HFF-Myc (cell line): ENCODE measurements at regions not wholly inside any gene's neighbourhood (a gene's known extent, or its start where the extent isn't known, plus 50 kb on each side); places are given as distances from the start of the nearest gene placed in this dataset.
"Not testable (repeated sequence)": the region's sequence is repeated elsewhere in the genome, so short reads cannot be mapped to it uniquely, and the experiment has no call there.

Source experiments
- DNase-seq: peaks from one replicate; pipeline ENCODE4 v3.0.0-alpha.2; 2011; ENCODE audit warnings: low read depth; ENCODE audit errors: extremely low read depth
- H3K4me3 ChIP-seq: replicated peaks from 2 replicates; pipeline ENCODE4 v1.5.1; 2011; ENCODE audit warnings: low read depth, mild to moderate bottlenecking, control low read depth, low read length
- TF ChIP-seq, protein P1 (sequence below): IDR thresholded peaks from 2 replicates; pipeline ENCODE4 v1.5.1; 2012; ENCODE audit warnings: mild to moderate bottlenecking, low read depth, low read length, control low read depth; ENCODE audit errors: missing control alignments

- TF ChIP-seq, protein P1, sequence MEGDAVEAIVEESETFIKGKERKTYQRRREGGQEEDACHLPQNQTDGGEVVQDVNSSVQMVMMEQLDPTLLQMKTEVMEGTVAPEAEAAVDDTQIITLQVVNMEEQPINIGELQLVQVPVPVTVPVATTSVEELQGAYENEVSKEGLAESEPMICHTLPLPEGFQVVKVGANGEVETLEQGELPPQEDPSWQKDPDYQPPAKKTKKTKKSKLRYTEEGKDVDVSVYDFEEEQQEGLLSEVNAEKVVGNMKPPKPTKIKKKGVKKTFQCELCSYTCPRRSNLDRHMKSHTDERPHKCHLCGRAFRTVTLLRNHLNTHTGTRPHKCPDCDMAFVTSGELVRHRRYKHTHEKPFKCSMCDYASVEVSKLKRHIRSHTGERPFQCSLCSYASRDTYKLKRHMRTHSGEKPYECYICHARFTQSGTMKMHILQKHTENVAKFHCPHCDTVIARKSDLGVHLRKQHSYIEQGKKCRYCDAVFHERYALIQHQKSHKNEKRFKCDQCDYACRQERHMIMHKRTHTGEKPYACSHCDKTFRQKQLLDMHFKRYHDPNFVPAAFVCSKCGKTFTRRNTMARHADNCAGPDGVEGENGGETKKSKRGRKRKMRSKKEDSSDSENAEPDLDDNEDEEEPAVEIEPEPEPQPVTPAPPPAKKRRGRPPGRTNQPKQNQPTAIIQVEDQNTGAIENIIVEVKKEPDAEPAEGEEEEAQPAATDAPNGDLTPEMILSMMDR, result no peak
- no peak overlapping the region for H3K4me3 ChIP-seq
- DNase-seq, result no peak
Observed at GRCh38 chr13:44051405-44051804, 171.7 kb downstream of the LACC1 start.

- DNase-seq, result no peak
- H3K4me3 ChIP-seq, result no peak overlapping the region
- TF ChIP-seq, protein P1, result no peak
Observed at GRCh38 chr13:44051918-44052675, 172.4 kb downstream of the LACC1 start.

- H3K4me3 ChIP-seq, result no peak overlapping the region
- DNase-seq, result no peak
- TF ChIP-seq, protein P1, result no peak
Observed at GRCh38 chr13:44052780-44053184, 173.1 kb downstream of the LACC1 start.

- no peak overlapping the region for H3K4me3 ChIP-seq
- TF ChIP-seq, protein P1, result no peak
- no peak for DNase-seq
Observed at GRCh38 chr13:44053208-44053607, 173.5 kb downstream of the LACC1 start.

- H3K4me3 ChIP-seq, result no peak overlapping the region
- TF ChIP-seq, protein P1, result no peak
- no peak for DNase-seq
Observed at GRCh38 chr13:44054525-44054924, 174.8 kb downstream of the LACC1 start.

DNA sequence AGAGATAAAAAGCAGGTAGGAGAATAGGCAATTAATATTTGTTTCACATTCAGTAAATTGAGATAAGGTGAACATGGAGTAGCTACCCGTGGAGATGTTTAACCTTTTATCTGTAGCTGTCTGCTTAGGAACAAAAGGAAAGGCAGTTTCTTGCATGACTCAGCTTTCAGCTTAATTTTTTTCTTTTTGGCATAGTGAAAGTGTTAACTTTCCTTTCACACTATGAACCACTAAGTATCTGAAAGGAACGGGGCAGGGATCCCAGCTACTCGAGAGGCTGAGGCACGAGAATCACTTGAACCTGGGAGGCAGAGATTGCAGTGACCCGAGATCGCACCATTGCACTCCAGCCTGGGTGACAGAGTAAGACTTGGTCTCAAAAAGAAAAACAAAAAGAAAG is 176.0 kb downstream of the LACC1 start:
- DNase-seq, result not testable (repeated sequence)

DNA sequence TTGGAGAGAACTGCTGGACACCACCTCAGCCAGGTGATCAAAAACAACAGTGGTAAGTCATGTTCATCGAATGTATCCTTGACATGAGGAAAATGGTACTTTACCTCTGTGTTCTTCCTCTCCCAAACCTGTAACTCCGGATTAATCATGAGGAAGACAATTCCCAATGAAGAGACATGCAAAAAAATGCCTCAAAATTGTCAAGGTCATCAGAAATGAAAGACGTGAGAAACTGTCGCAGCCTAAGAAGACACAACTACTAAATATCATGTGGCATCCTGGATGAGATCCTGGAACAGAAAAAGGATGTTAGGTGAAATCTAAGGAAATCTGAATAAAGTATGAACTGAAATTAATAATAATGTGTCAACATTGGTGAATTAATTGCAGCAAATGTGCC is 178.4 kb downstream of the LACC1 start:
- TF ChIP-seq, protein P1, result no peak
- H3K4me3 ChIP-seq, result no peak overlapping the region
- DNase-seq, result no peak

More for the DNA sequence above, 176.0 kb downstream of the LACC1 start:
- not testable (repeated sequence) for H3K4me3 ChIP-seq
